OCI-LY3 (cell line): ENCODE measurements at regions not wholly inside any gene's neighbourhood (a gene's known extent, or its start where the extent isn't known, plus 50 kb on each side); places are given as distances from the start of the nearest gene placed in this dataset.

Source experiments
- H2AFZ ChIP-seq: fragments of 200-600, 300-600 bp; shearing (Covaris generic); 2 replicates; pipeline ENCODE4 v1.6.0; 2014; ENCODE audit warnings: antibody characterized with exemption, low read depth, low read length
- H3K27ac ChIP-seq: fragments of 200-600, 300-600 bp; sonication (generic); 2 replicates; pipeline ENCODE4 v1.5.1; 2014; ENCODE audit warnings: mild to moderate bottlenecking, low read length, moderate library complexity, mixed read lengths
- H3K27me3 ChIP-seq: fragments of 200-600, 300-600 bp; sonication (generic); 2 replicates; pipeline ENCODE4 v1.6.1; 2014; ENCODE audit warnings: low read depth, low read length, mixed read lengths
- H3K36me3 ChIP-seq: fragments of 200-600, 300-600 bp; sonication (generic); replicated peaks from 2 replicates; pipeline ENCODE3; 2014; ENCODE audit warnings: low read depth, low read length, mixed read lengths
- H3K4me1 ChIP-seq: fragments of 300-600, 200-600 bp; sonication (generic); 2 replicates; pipeline ENCODE4 v1.6.1; 2014; ENCODE audit warnings: low read length, mixed read lengths
- H3K4me2 ChIP-seq: fragments of 200-600, 300-600 bp; sonication (generic); 2 replicates; pipeline ENCODE4 v1.6.1; 2014; ENCODE audit warnings: low read length, mixed read lengths
- H3K4me3 ChIP-seq: fragments of 300-600, 200-600 bp; sonication (generic); 2 replicates; pipeline ENCODE4 v1.5.1; 2014; ENCODE audit warnings: antibody characterized with exemption, mild to moderate bottlenecking, low read length, moderate library complexity
- H3K79me2 ChIP-seq: fragments of 300-600, 200-600 bp; shearing (Covaris generic); 2 replicates; pipeline ENCODE4 v1.6.1; 2014; ENCODE audit warnings: mild to moderate bottlenecking, low read length, mixed read lengths
- H3K9ac ChIP-seq: fragments of 300-600, 200-600 bp; shearing (Covaris generic); 2 replicates; pipeline ENCODE4 v1.6.0; 2014; ENCODE audit warnings: mild to moderate bottlenecking, low read length, moderate library complexity
- H3K9me3 ChIP-seq: fragments of 200-600, 300-600 bp; shearing (Covaris generic); 2 replicates; pipeline ENCODE4 v1.6.1; 2014; ENCODE audit warnings: low read length, mixed read lengths; ENCODE audit not compliant: insufficient read depth
- H4K20me1 ChIP-seq: fragments of 200-600, 300-600 bp; sonication (generic); 2 replicates; pipeline ENCODE4 v1.6.1; 2016; ENCODE audit warnings: low read length, mixed read lengths; ENCODE audit not compliant: insufficient read depth
- EZH2phosphoT487 ChIP-seq: fragments of 200-600 bp; shearing (Covaris generic); IDR thresholded peaks from 2 replicates; pipeline ENCODE4 v1.6.1; 2018; ENCODE audit warnings: antibody characterized with exemption, mixed run types, low read depth
- TF ChIP-seq, protein P1 (sequence below): fragments of 200-600, 300-600 bp; sonication (generic); IDR thresholded peaks from 2 replicates; pipeline ENCODE4 v1.5.1; 2014; ENCODE audit warnings: antibody characterized with exemption, low read length, low read depth

DNA sequence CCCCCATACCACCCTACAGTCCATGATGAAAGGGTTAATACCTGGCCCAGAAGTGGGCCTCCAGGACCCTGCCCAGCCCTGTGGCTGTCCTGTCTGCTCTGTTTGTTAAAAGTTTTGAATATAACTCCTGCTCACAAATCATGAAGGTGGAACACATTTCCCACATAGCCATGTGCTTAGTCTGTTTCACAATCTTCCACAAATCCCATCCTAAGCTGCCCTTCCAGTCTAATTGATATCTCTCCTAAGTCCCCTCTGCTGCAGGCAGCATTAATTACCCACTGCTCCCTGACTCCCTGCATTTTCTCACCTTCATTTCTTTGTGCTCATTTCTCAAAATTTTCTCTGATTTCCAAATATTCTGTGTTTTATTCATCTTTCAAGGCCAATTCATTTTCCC is 142.6 kb downstream of the AASDH start:
- Histone ChIP-seq H3K4me3 (no peak overlapping the region), H3K4me1 (peaks cover 23% of the 10 kb centered on the region), H3K9me3 (no peaks in the 10 kb centered on the region), H4K20me1 (no peaks in the 10 kb centered on the region), H3K27ac (no peak overlapping the region), H3K4me2 (no peak overlapping the region), H3K79me2 (no peaks in the 10 kb centered on the region), H3K27me3 (no peaks in the 10 kb centered on the region), H3K36me3 (no peaks in the 10 kb centered on the region), H2AFZ (no peak overlapping the region), H3K9ac (no peak overlapping the region)
- no peak for TF ChIP-seq EZH2phosphoT487
- TF ChIP-seq, protein P1, sequence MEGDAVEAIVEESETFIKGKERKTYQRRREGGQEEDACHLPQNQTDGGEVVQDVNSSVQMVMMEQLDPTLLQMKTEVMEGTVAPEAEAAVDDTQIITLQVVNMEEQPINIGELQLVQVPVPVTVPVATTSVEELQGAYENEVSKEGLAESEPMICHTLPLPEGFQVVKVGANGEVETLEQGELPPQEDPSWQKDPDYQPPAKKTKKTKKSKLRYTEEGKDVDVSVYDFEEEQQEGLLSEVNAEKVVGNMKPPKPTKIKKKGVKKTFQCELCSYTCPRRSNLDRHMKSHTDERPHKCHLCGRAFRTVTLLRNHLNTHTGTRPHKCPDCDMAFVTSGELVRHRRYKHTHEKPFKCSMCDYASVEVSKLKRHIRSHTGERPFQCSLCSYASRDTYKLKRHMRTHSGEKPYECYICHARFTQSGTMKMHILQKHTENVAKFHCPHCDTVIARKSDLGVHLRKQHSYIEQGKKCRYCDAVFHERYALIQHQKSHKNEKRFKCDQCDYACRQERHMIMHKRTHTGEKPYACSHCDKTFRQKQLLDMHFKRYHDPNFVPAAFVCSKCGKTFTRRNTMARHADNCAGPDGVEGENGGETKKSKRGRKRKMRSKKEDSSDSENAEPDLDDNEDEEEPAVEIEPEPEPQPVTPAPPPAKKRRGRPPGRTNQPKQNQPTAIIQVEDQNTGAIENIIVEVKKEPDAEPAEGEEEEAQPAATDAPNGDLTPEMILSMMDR = no peak

DNA sequence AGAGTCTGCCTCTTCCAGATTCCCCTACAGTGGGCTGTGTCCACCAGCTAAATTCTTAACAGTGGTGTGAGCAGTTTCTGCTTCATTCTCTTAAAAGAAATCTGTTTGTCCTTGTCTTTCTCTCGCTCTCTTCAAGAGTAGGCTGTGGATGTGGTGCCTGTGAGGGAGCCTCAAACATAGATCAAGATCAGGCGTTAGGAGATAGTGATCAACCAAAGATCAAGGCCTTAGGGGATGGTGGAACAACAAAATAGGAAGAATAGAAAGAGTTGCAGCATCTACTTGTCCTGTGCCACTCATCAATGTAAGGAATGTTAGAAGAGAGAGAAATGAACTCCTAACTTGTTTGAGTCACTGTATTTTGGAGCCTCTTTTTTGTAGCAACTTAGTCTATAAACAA is 144.2 kb downstream of the AASDH start:
- Histone ChIP-seq H3K9me3 (no peaks in the 10 kb centered on the region), H4K20me1 (no peaks in the 10 kb centered on the region), H3K27ac (no peak overlapping the region), H3K4me2 (no peak overlapping the region), H3K9ac (no peak overlapping the region), H3K79me2 (no peaks in the 10 kb centered on the region), H3K4me1 (peaks cover 23% of the 10 kb centered on the region), H3K4me3 (no peak overlapping the region), H3K36me3 (no peaks in the 10 kb centered on the region), H2AFZ (no peak overlapping the region), H3K27me3 (no peaks in the 10 kb centered on the region)
- TF ChIP-seq, protein P1 = no peak
- no peak for TF ChIP-seq EZH2phosphoT487

DNA sequence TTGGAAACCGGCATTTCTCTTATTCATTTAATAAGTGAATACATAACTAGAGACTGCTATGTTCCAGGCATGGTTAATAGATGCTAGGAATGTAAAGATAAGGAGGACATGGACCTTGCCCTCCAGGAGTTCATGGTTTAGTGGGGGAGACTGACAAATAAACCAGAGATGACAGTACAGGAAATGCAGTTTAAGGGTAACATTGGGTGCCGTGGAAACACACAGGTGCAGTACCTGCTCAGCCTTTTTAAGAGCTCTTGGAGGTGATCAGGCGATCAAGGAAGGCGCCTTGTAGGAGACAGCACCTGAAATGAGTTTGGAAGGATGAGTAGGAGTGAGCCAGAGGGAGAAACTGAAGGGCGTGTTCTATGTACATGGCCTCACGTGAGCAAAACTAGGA is 145.8 kb downstream of the AASDH start:
- no peak overlapping the region for H3K27ac ChIP-seq
- H3K27me3 ChIP-seq = no peaks in the 10 kb centered on the region
- TF ChIP-seq, protein P1 = no peak
- no peak for TF ChIP-seq EZH2phosphoT487
- H3K9me3 ChIP-seq = no peaks in the 10 kb centered on the region
- no peak overlapping the region for H3K9ac ChIP-seq
- peak overlapping the region; percentile 47; the same call in 1 of the 2 replicates for H3K4me2 ChIP-seq
- peaks cover 23% of the 10 kb centered on the region for H3K4me1 ChIP-seq
- no peaks in the 10 kb centered on the region for H3K36me3 ChIP-seq
- no peaks in the 10 kb centered on the region for H3K79me2 ChIP-seq
- H3K4me3 ChIP-seq = no peak overlapping the region
- H4K20me1 ChIP-seq = no peaks in the 10 kb centered on the region
- H2AFZ ChIP-seq = no peak overlapping the region

DNA sequence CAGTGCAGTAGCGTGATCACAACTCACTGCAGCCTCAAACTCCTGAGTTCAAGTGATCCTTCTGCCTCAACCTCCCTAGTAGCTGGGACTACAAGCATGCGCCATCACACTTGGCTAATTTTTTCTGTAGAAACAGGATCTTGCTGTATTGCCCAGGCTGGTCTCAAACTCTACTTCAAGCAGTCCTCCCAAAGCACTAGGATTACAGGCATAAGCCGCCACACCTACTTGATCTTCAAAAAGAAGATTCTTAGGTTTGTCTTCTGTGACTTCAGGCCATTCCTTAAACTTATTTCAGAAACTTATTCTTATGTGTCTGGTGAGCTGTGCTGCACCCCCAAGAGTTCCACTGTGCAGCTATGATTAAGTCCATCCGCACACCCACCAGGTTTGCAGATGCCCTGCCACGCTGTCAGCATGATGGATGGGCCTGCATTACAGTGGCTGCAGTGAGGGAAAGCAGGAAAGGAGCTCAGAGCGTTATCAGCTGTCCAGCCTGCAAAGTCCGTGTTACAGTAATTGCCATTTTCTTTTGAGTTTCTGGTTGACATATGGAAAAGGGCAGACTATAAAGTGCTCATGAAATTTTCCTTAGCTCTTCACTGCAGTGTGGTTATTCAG is 146.6 kb downstream of the AASDH start:
- no peaks in the 10 kb centered on the region for H3K9me3 ChIP-seq
- H3K4me2 ChIP-seq = no peak overlapping the region
- H3K36me3 ChIP-seq = no peaks in the 10 kb centered on the region
- H3K4me3 ChIP-seq = no peak overlapping the region
- no peaks in the 10 kb centered on the region for H3K27me3 ChIP-seq
- no peak overlapping the region for H3K9ac ChIP-seq
- no peaks in the 10 kb centered on the region for H3K79me2 ChIP-seq
- peaks cover 23% of the 10 kb centered on the region for H3K4me1 ChIP-seq
- TF ChIP-seq, protein P1 = no peak
- no peak for TF ChIP-seq EZH2phosphoT487
- H3K27ac ChIP-seq = no peak overlapping the region
- H4K20me1 ChIP-seq = no peaks in the 10 kb centered on the region
- H2AFZ ChIP-seq = no peak overlapping the region
